ENCODE measurements at regions not wholly inside any gene's neighbourhood (a gene's known extent, or its start where the extent isn't known, plus 50 kb on each side); places are given as distances from the start of the nearest gene placed in this dataset.
A peak's percentile ranks its signal among the peaks of the same experiment; 100 is the strongest.

DNA sequence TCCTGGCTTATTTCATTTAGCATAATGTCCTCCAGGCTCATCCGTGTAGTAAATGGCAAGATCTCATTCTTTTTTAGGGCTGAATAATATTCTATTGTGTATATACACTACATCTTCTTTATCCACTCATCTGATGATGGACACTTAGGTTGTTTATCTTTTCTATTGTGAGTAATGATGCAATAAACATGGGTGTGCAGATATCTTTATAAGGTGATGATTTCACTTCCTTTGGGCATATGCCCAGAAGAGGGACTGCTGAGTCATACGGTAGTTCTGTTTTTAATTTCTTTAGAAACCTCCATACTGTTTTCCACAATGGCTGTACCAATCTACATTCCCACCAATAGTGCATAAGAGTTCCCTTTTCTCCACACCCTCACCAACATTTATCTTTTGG, 317.6 kb upstream of the CNKSR2 start:
- no peak for DNase-seq

DNA sequence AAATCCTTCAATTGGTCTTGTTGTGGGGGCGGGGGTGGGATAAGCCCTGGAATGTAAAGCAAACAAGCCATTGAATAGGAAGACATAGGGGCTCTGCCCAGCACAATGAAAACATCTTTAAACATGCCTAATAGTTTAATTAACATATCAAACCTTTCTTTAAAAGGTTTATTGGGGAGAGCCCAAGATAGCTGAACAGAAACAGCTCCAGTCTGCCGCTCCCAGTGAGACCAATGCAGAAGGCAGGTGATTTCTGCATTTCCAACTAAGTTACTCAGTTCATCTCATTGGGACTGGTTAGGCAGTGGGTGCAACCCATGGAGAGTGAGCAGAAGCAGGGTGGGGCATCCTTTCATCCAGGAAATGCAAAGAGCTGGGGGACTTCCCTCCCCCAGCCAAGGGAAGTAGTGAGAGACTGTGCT, 327.2 kb upstream of the CNKSR2 start:
- DNase-seq: no peak

DNA sequence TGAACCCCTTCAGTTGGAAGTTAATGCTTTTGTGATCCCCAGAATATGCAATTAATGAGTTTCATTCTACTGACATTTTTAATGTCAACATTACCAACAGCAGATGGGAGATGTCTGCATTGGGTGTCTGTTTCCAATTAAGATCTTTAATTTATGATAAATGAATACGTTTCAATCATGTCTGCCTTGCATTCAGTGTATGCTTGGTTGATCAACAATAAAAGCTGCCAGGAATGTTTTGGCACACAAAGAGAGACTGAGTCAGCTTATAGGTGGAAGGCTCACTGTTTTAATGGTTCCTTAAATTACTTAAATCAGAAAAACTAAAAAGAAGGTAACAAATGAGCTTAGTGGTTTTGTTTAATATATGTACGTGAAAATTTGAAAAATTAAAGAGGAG, 359.9 kb upstream of the CNKSR2 start:
- DNase-seq: peak; percentile 7

DNA sequence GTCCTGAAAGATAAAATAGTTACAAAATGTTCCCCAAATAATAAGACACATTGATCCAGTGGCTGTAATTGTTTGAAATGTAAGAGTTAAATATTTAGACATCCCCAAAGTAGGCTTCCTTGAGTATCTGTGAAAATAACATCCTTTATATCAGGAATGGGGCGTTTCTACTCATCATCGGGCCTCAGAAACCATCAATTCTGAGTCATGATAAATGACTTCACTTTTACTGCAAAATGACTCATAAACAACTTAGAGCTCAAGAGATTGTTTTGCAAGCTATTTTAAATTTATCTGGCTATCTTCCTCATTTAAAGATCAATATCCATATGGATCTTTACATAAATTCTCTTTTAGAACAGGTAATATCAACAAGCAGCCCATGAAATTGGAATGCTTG, 369.4 kb upstream of the CNKSR2 start:
- DNase-seq: no peak

DNA sequence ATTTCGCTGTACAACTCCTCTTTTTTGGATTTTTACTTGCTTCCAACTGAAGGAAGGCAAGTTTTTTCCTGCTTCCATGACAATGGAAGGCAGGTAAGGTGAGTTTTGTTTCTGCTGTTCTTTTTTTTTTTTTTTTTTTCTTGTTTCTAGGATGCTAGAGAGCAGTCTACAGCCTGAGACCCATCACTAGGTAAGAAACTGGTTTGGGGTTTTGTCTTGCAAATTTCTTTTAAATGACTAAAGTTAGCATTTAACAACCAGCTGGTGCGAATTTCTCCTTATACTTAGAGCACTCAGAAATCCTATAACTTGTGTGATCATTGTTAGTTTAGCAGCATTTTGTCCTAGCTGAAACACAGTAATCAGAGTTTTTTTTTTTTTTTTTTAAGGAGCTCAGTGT, 378.4 kb upstream of the CNKSR2 start:
- DNase-seq: no peak

DNA sequence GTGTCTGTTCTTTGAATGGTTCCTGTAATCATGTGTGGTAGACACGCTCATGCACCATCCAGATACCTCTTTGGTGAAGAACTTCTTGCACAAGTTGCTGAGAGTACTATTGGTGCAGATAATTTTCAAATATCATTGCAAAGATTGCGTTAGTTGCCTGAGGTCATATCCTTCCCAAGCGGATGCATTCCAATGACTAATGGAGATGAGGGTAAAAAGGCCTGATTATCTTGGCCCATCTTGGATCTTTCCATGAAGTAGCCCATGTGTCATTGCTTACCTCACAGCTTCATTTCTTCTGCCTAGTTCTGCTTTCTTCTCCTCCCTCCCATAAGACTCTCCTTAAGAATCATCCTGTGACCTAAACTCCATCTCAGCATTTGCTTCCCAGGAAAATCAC, 384.9 kb upstream of the CNKSR2 start:
- DNase-seq: no peak

DNA sequence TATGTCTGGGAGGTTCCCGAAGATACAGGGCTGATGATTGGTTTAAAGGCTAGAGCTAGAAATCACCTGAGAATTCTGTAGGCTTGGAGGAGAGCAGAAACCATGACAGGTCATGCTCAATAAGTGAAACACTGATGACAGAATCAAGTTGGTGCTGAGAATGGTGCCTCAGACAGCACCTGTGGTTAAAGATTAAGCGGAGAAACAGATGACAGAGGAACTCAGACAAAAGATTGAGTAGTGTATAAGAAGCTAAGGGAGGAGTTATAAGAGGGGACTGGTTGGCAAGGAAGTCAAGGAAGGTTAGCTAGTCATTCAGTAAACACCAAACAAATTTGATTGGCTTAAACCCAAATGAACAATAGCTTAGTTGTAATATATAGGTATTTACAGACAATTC, 385.4 kb upstream of the CNKSR2 start:
- no peak for DNase-seq

DNA sequence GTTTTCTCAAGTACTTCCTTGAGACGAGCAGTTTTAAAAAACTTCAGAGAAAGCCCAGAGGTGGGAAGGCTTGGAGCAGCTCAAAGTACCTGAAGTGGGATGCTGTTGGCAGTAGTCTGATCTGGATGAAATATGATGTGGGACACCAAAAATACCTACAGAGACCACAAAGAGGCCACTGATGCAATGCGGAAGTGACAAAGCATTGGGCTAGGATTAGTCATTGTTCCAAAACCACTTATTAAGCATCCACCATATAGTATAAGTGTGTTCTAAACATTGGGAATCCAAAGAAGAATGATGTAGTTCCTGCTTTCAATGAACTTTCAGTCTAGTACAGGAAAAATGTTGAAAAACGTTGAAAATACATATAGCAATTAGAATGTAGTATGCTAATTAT, 386.1 kb upstream of the CNKSR2 start:
- no peak for DNase-seq

DNA sequence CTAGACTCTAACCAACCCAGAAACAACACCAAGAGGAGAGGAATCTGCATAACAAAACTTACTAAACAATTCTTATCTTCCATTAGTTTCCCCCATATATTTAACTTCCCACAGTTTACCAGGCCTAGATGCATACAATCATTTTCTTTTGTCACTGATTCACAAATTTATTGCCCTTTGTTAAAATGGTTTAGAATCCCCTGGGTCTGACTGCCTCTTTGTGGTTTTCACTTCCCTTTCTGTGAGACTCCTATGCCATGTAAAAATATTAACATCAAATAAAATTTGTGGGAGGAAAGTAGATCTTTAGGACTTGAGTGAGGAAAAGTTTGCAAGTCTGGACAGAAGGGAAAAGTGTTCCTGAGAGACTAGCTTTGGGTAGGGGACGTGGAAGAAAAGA, 393.8 kb upstream of the CNKSR2 start:
- DNase-seq: no peak

DNA sequence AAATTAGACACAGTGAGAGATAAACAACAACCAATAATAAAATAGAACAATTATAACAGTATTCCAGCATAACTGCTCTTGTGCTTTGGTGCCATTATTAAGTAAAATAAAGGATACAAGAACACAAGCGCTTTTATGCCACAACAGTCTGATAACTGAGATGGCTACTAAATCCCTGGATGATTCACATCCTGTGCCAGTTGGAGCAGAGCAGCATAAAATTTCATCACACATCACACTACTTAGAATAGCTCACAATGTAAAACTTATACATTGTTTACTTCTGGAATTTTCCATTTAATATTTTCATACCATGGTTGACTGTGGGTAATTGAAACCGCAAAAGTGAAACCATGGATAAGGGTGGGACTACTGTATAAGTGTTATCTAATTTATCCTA, 399.9 kb upstream of the CNKSR2 start:
- DNase-seq: no peak

DNA sequence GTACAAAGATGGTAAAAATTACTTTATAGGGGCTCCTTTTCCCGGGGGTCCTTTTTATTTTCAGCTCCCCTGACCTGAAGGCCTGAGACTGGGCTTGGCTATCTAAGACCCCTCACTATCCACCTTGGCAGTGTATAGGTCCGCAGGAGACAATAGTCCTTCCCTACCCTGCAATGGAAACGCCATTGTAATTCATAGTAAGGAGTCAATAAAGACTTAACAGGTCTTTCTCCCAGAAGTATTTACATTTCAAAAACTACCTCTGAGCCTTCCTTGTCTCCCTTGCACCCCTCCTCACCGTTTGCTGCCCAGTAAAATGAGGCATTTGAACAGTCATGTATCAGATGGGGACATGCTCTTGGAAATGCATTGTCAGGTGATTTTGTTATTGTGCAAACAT, 401.2 kb upstream of the CNKSR2 start:
- no peak for DNase-seq

DNA sequence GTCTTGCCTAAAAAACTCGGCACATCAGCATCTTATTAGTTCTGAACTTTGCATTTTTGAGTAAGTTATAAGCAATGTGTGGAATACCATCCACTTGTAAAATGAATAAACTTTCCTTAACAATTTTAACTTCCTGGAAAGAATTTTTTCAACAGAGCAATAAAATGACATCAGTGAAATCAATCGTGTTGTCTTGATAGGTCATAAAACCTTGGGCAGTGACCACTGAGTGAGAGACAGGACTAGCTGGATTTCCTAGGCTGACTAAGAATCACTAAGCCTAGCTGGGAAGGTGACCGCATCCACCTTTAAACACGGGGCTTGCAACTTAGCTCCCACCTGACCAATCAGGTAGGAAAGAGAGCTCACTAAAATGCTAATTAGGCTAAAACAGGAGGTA, 403.0 kb upstream of the CNKSR2 start:
- no peak for DNase-seq

DNA sequence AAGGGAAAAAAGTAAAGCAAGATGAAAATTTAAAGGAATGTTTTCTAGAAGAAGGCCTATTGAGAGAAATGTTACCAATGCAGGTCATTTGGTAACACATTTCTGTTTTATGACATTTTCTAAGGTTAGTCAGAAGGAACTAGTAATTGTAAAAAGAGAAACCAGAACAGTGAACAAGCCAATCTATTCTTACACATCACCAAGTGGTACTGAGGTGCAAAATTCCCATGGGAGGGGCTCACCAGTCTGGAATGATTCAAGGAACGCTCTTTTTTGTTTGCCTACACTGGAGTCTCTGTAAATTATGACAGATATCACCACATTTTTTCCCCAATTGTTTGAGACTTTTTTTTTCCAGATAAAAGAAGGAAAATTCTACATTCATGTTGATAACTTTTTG, 404.7 kb upstream of the CNKSR2 start:
- no peak for DNase-seq

DNA sequence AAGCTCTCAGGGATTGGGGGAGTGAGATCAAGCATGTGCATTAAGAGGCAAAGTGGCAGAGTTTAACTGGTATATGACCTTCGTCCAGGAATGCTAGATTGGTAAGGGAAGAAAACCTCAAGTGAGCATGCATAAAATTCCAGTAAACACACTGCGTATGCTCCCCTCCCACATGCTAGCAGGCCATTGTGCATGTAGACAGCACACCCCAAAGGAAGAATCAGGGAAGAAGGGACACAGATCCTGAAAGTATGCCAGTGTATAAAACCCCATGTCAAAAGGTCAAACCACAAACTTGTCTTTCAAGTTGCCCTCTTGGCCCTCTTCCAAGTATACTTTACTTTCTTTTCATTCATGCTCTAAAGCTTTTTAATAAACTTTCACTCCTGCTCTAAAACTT, 405.2 kb upstream of the CNKSR2 start:
- DNase-seq: no peak

DNA sequence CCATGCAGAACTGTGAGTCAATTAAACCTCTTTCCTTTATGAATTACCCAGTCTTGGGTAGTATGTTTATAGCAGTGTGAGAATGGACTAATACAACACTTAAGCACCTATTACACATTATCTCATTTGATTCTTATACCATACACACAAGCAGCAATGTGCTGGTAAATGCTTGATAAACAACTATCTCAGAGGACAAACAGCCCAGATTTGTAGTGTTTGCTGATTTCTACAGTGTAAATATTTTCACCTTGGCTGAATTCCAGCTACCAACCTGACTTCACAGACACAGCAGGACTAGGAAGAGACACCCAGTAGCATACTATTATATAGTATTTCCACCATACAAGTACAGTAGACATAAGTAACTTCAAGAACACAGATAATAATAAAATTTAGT, 406.5 kb upstream of the CNKSR2 start:
- DNase-seq: no peak

DNA sequence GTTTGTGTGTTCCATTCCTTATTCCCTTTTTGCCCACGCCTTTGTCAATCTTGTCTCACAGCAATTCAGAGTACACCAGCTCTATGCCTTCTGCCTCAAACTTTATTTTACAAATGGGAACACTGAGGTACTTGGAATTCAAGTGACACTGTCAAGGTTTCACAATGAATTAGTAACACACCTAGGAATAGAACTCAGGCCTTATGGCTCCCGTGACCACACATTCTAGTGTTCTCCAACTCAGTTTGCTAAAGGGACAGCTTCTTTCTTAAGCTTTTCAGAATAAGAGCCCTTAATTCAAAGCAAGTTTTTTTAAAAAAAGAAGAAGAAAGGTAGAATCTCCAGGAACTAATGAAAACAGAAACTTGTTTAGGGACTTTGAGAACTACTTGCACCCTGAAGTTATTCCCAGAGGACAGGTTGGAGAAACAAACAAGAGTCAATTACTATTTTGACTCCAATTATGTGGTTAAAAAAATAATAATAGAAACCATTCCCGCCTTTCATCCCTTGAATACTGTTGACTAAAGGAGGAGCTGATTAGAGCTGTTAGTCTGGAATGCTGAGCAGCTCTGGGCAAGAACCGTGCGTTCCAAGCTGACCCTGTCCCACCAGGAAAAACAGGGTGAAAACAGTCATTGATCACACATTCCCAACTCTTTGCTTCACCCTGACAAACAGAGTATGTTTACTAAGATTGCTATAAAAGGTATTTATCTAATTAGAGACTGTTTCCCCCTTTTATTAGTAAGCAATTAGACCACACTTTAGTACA, 408.8 kb upstream of the CNKSR2 start:
- DNase-seq: no peak

DNA sequence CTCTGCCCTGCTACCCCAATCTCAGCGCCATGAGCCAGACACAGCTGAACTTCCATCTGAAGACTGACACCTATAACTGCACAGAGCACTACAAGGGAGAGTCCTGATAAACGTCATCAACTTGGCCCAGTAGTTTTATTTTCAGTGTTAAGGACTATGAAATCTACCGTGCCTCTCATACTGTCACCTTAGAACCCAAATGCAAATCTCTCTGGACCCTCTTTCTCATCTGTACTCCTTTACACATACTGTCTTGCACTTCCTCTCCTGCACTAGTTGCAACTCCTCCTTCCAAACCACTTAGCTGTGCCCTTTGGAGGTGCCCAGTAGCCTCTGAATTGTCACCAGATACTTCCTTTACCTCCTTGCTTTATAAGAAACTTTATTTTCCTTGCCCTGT, 420.2 kb upstream of the CNKSR2 start:
- no peak for DNase-seq

DNA sequence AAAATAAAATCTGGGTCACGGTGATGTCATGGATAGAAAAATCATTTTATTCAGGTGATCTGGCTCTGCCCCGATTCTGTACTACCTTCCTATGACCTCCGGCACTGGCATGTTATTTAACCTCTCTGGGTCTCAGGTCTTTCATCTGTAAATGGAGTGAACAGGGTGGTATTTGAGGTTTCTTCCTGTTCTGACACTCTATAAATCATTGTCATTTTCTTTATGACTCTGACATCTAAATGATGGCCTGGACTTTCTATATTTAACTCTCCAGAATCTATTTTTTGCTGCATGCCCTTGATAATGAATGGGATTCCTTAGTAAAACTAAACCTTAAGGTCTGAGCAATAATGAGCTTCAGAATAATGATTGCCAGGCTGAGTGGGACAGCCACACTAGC, 422.0 kb upstream of the CNKSR2 start:
- no peak for DNase-seq

DNA sequence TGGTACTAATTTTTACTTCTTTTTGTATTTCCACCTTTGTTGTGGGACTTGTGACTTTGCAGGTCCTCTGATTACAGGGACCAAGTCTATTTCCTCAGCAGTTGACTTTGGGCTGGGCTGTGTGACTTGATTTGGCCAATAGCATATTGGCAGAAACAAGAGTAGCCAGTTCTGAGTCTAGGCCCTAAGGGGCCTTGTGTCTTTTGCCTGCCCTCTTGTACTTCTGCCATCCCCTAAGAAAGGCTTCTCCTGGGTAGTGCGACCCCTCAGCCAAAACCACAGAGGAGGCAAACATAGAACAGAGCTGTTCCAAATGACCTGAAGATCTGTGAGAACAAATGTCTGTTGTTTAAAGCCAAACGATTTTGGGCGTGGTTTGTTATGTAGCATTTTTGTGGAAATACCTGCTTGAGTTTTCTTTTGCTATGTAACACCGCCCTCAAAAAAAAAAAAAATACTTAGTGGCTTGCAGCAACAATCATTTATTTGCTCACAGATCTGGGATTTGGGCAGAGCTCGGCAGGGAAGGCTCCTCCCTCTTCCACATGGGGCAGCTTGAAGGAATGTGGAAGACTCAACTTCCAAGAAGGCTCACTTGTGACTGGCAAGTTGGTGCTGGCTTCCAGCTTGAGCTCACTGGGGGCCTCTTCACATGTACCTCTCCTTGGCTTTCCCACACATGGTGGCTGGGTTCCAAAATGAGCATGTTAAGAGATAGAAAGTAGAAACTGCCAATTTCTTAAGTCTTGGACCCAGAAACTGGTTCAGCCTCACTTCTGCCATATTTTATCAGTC, 423.0 kb upstream of the CNKSR2 start:
- no peak for DNase-seq

DNA sequence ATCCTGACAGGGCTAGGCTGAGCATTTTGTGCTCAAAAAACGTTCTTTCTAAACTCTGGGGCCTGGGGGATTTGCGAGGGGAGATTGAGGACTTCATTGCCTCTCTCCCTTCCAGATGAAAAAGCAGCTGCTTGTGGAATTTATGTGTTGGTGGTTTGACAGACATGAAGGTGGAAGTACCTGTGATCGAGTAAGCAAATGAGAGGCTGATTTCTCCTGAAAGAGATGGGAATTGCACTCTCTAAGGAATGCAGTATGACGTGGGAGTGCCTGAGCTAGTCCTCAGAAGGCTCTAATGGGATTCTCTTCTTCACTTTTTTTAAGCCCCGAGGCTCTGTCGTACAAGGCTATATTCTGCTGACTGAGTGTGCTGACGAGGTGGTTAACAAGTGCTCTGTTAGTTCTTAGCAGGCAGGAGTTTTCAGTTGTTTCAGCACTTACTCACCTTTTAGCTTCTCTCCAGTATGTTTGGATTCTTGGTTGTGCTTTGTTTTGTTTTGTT, 426.8 kb upstream of the CNKSR2 start:
- DNase-seq: no peak

DNA sequence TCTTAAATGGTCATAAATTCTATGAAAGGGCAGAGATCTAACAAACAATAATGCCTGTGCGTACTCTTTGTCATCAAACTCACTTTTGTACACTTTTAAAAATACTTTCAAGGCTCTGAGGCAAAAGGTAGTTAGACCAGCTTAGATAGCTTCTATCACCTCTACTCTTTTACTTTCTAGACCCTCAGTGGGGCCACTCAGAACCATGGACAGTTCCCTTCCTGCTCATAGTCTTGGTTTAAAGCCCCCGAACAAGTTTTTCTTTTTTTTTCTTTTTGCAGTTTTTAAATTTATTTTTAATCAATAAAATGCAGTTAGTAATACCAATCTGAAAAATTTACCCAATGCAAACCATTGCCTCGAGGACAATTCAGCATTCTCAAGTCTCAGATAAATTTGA, 460.5 kb upstream of the CNKSR2 start:
- DNase-seq: no peak

DNA sequence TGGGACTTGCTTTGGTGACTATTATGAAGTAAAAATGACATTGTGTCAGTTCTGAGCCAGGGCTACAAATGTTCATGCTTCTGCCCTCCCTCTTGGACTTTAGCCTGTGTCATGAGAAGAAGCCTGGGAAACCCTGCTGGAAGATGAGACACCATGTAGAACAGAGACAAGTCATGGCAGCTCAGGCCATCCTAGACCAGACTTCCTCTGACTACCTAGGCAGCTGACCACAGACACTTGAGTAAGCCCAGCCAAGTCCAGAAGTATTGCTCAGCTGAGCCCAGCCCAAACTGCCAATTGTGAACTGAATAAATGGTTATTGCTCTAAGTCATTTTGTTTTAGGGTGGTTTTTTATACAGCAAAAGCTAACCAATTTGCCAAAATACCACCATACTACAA, 467.6 kb upstream of the CNKSR2 start:
- no peak for DNase-seq

DNA sequence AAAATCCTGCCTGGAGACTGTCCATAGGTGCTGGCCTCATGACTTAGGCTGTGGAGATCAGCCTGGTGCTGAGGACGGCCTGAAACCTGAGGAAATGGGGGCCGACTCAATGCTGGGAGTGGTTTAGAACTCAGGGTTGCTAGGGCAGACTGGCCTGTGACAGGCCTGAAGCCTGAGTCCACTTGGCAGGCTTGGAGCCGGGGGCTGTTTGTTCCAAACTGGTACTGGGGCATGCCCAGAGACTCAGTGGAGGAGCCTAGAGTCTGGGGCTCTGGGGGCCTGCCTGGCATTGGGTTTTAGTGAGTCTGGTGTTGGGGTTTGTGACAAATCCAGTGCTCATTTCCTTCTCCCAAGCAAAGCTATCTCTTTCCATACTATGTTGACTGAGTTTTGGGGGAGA, 489.7 kb upstream of the CNKSR2 start:
- DNase-seq: no peak

DNA sequence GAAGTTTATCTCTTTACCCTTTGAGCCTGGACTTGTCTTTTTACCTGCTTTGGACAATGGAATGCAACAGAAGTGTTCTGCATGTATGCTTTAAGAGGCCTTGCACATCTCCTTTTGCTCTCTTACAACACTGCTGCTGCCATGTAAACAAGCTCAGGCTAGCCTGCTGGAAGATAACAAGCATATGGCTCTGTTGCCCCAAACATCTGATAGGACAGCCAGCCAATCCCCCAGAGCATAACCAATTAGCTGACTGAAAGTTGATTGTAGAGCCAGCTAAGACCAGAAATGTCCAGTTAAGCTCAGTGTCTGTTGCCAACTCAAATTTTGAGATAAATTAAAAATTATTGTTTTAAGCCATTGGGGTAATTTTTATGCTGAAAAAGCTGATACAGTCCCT, 510.6 kb upstream of the CNKSR2 start:
- DNase-seq: no peak

DNA sequence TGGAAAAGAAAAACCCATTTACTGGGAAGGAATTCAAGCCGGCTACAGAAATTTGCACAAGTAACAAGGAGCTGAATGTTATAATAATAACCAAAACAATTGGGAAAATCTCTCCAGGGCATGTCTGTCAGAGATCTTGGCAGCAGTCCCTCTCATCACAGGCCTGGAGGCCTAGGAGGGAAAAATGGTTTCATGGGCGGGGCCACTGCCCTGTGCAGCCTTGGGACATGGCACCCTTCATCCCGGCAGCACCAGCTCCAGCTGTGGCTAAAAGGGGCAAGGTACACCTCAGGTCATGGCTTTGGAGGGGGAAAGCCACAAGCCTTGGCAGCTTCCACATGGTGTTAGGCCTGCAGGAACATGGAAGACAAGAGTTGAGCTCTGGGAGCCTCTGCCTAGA, 513.1 kb upstream of the CNKSR2 start:
- DNase-seq: no peak
